ENCODE measurements at regions not wholly inside any gene's neighbourhood (a gene's known extent, or its start where the extent isn't known, plus 50 kb on each side); places are given as distances from the start of the nearest gene placed in this dataset.

GRCh38 chr16:65644821-65645220, 523.0 kb upstream of the CDH11 start:
- no peak for DNase-seq (ENCODE audit: extremely low read depth, low read depth)
- no peak for TF ChIP-seq CTCF (IDR thresholded peaks at IDR 0.05; ENCODE audit: low read depth, low read length, missing control alignments)
- H3K4me3 ChIP-seq (replicated peaks; ENCODE audit: low read depth, low read length) = no peak overlapping the region

GRCh38 chr16:65641762-65642289, 520.0 kb upstream of the CDH11 start:
- no peak for DNase-seq (ENCODE audit: extremely low read depth, low read depth)
- TF ChIP-seq CTCF (IDR thresholded peaks at IDR 0.05; ENCODE audit: low read depth, low read length, missing control alignments) = no peak
- H3K4me3 ChIP-seq (replicated peaks; ENCODE audit: low read depth, low read length) = no peak overlapping the region

GRCh38 chr16:65641049-65641761, 519.3 kb upstream of the CDH11 start:
- DNase-seq (ENCODE audit: extremely low read depth, low read depth) = no peak
- H3K4me3 ChIP-seq (replicated peaks; ENCODE audit: low read depth, low read length) = no peak overlapping the region
- no peak for TF ChIP-seq CTCF (IDR thresholded peaks at IDR 0.05; ENCODE audit: low read depth, low read length, missing control alignments)

- TF ChIP-seq CTCF (IDR thresholded peaks at IDR 0.05; ENCODE audit: low read depth, low read length, missing control alignments) = no peak
- DNase-seq (ENCODE audit: extremely low read depth, low read depth) = no peak
- H3K4me3 ChIP-seq (replicated peaks; ENCODE audit: low read depth, low read length) = no peak overlapping the region
Measured at GRCh38 chr16:65634833-65635232, 513.0 kb upstream of the CDH11 start.

- TF ChIP-seq CTCF (IDR thresholded peaks at IDR 0.05; ENCODE audit: low read depth, low read length, missing control alignments) = no peak
- no peak for DNase-seq (ENCODE audit: extremely low read depth, low read depth)
Measured at GRCh38 chr16:65634291-65634690, 512.4 kb upstream of the CDH11 start.

GRCh38 chr16:65624666-65625065, 502.8 kb upstream of the CDH11 start:
- H3K4me3 ChIP-seq (replicated peaks; ENCODE audit: low read depth, low read length) = no peak overlapping the region
- TF ChIP-seq CTCF (IDR thresholded peaks at IDR 0.05; ENCODE audit: low read depth, low read length, missing control alignments) = no peak
- DNase-seq (ENCODE audit: extremely low read depth, low read depth) = no peak

More at GRCh38 chr16:65634291-65634690, 512.4 kb upstream of the CDH11 start:
- H3K4me3 ChIP-seq (replicated peaks; ENCODE audit: low read depth, low read length) = no peak overlapping the region
